Mesenchymal stem cell (in vitro differentiated cells and primary cell): ENCODE measurements at regions not wholly inside any gene's neighbourhood (a gene's known extent, or its start where the extent isn't known, plus 50 kb on each side); places are given as distances from the start of the nearest gene placed in this dataset.

ENCODE experiments used
- DNase-seq: peaks from one replicate; pipeline ENCODE4 v3.0.0-alpha.2; 2013
- H2AFZ ChIP-seq: one replicate; pipeline ENCODE4 v1.6.1; 2013; ENCODE audit warnings: low read depth, mild to moderate bottlenecking, control low read depth, inconsistent platforms, low read length, moderate library complexity
- H2AK5ac ChIP-seq: 2 replicates; pipeline ENCODE4 v1.6.1; 2013; ENCODE audit warnings: low read length, moderate library complexity, mild to moderate bottlenecking, inconsistent platforms; ENCODE audit not compliant: severe bottlenecking
- H2BK120ac ChIP-seq: one replicate; pipeline ENCODE4 v1.6.1; 2013; ENCODE audit warnings: low read depth, mild to moderate bottlenecking, inconsistent platforms, low read length, moderate library complexity
- H2BK12ac ChIP-seq, 2 experiments: one replicate each; pipeline ENCODE4 v1.6.1; 2013; ENCODE audit warnings: inconsistent platforms in 2 of 2, low read length in 2 of 2, mild to moderate bottlenecking in 2 of 2, moderate library complexity in 2 of 2, control low read depth in 1 of 2
- H2BK15ac ChIP-seq: one replicate; pipeline ENCODE4 v1.6.1; 2013; ENCODE audit warnings: mild to moderate bottlenecking, low read depth, inconsistent platforms; ENCODE audit not compliant: poor library complexity, severe bottlenecking
- H2BK5ac ChIP-seq: 2 replicates; pipeline ENCODE4 v1.6.1; 2013; ENCODE audit warnings: low read depth, mild to moderate bottlenecking, low read length, control low read depth, inconsistent platforms; ENCODE audit not compliant: poor library complexity, severe bottlenecking
- H3K14ac ChIP-seq, 2 experiments: one replicate each; pipeline ENCODE4 v1.6.1; 2013; ENCODE audit warnings: inconsistent platforms in 2 of 2, low read length in 2 of 2, control low read depth in 1 of 2, mild to moderate bottlenecking in 1 of 2, moderate library complexity in 1 of 2
- H3K18ac ChIP-seq, 2 experiments: one replicate each; pipeline ENCODE4 v1.6.1; 2013; ENCODE audit warnings: inconsistent platforms in 2 of 2, low read length in 2 of 2, control low read depth in 1 of 2, low read depth in 1 of 2, mild to moderate bottlenecking in 1 of 2
- H3K23ac ChIP-seq, 2 experiments: one replicate each; pipeline ENCODE4 v1.6.1; 2013; ENCODE audit warnings: inconsistent platforms in 2 of 2, low read length in 2 of 2, mild to moderate bottlenecking in 2 of 2, moderate library complexity in 2 of 2, control low read depth in 1 of 2
- H3K27ac ChIP-seq: 2 replicates; pipeline ENCODE4 v1.5.1; 2013; ENCODE audit warnings: mild to moderate bottlenecking, moderate library complexity, low read length, control low read depth, inconsistent platforms; ENCODE audit not compliant: poor library complexity, severe bottlenecking
- H3K27me3 ChIP-seq, 2 experiments: 2 replicates each; pipeline versions ENCODE4 v1.6.1 to v1.7.0; 2013; ENCODE audit warnings: low read length in 2 of 2, mild to moderate bottlenecking in 2 of 2, moderate library complexity in 2 of 2, control low read depth in 1 of 2, inconsistent platforms in 1 of 2; ENCODE audit not compliant: control insufficient read depth in 1 of 2, insufficient read depth in 1 of 2
- H3K36me3 ChIP-seq, 2 experiments: 2 replicates each; pipeline versions ENCODE4 v1.6.1 to v1.7.0; 2013; ENCODE audit warnings: low read length in 2 of 2, control low read depth in 1 of 2, inconsistent platforms in 1 of 2, low read depth in 1 of 2, mild to moderate bottlenecking in 1 of 2; ENCODE audit not compliant: insufficient read depth in 2 of 2, control insufficient read depth in 1 of 2
- H3K4ac ChIP-seq, 2 experiments: one replicate each; pipeline ENCODE4 v1.6.1; 2013; ENCODE audit warnings: inconsistent platforms in 2 of 2, low read length in 2 of 2, mild to moderate bottlenecking in 2 of 2, moderate library complexity in 2 of 2, control low read depth in 1 of 2, low read depth in 1 of 2
- H3K4me1 ChIP-seq: 2 replicates; pipeline ENCODE4 v1.6.1; 2013; ENCODE audit warnings: low read depth, low read length, control low read depth; ENCODE audit not compliant: control insufficient read depth, insufficient read depth
- H3K4me2 ChIP-seq: 2 replicates; pipeline ENCODE4 v1.6.1; 2013; ENCODE audit warnings: low read length, mild to moderate bottlenecking, inconsistent platforms; ENCODE audit not compliant: poor library complexity, severe bottlenecking
- H3K4me3 ChIP-seq, 2 experiments: 2 replicates each; pipeline versions ENCODE4 v1.5.1 to v1.7.0; 2013; ENCODE audit warnings: low read length in 2 of 2, mild to moderate bottlenecking in 2 of 2, control low read depth in 1 of 2, low read depth in 1 of 2; ENCODE audit not compliant: insufficient read depth in 1 of 2
- H3K79me1 ChIP-seq: replicated peaks from 2 replicates; pipeline ENCODE4 v1.6.1; 2013; ENCODE audit warnings: mild to moderate bottlenecking, control low read depth, low read length, inconsistent platforms; ENCODE audit not compliant: poor library complexity, severe bottlenecking
- H3K9ac ChIP-seq: 2 replicates; pipeline ENCODE4 v1.7.0; 2013; ENCODE audit warnings: mild to moderate bottlenecking, low read length, moderate library complexity
- H3K9me3 ChIP-seq: 2 replicates; pipeline ENCODE4 v1.7.0; 2013; ENCODE audit warnings: mild to moderate bottlenecking, low read length; ENCODE audit not compliant: control insufficient read depth
- H4K8ac ChIP-seq: one replicate; pipeline ENCODE4 v1.6.1; 2013; ENCODE audit warnings: inconsistent platforms, mild to moderate bottlenecking, low read length, moderate library complexity
- H4K91ac ChIP-seq: one replicate; pipeline ENCODE4 v1.6.1; 2013; ENCODE audit warnings: mild to moderate bottlenecking, low read length, inconsistent platforms
- WGBS: methylation state at CpG from one replicate; pipeline ENCODE4 v1.1.7; 2013; ENCODE audit warnings: mixed read lengths; 5-methylcytosine and 5-hydroxymethylcytosine counted together

DNA sequence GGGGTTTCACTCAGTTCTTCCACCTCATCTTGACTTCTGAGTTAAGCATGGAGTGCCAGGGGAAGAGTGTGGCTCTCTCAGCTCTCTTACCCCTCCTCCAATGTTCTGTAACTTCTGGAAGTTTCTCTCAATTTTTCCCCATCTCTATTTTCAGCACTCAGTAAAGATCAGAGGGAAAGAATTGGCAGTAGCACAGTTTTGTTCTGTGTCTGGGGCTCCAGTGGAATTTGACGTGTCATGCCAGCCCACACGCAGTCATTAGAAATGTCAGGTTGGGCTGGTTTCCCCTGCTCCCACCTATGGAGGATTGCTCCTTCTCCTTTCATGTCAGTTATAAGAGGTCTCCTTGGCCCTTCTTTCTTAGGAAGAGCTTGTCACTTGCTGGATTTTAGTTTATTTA lies 104.6 kb upstream of the COL3A1 start:
- Histone ChIP-seq H3K4ac (peak overlapping the region in 1 of 2 experiments; percentile 41), H2BK120ac (peak overlapping the region; percentile 94), H3K14ac (no peak overlapping the region), H3K9ac (peak overlapping the region; percentile 50), H3K27me3 (no peaks in the 10 kb centered on the region), H2BK12ac (peak overlapping the region; percentile 54 to 72), H3K79me1 (no peaks in the 10 kb centered on the region), H2BK5ac (no peak overlapping the region), H3K23ac (no peak overlapping the region), H3K27ac (no peak overlapping the region), H4K91ac (no peak overlapping the region), H3K4me2 (no peak overlapping the region), H3K18ac (peak overlapping the region; percentile 19 to 46), H3K36me3 (no peaks in the 10 kb centered on the region), H3K4me1 (peaks cover 1% of the 10 kb centered on the region), H2AFZ (peak overlapping the region; percentile 31), H4K8ac (peak overlapping the region; percentile 69), H2BK15ac (no peak overlapping the region), H3K4me3 (no peak overlapping the region), H3K9me3 (peaks cover 11% of the 10 kb centered on the region), H2AK5ac (no peak overlapping the region)
- peak; percentile 22 for DNase-seq
- 73% methylated on average over 2 of the region's 2 CpGs for WGBS

DNA sequence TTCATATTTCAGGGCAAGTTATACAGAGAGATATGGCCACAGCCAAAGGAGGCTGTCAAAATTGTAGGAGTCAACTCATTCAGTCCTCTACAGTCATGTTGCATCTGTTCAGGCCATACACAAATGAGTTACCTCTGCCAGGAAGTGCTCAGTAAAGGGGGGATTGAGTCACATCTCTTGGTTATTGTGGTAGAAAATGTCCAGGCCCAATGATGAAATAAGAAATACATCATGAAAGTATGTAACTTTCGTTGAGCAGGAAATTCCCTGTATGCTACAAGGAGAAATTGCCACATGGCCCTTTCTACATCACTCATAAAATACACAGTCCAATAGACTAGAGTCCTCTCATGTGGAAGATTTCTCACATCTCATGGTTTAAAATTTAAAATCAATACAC lies 103.9 kb upstream of the COL3A1 start:
- no peak overlapping the region for H3K27ac ChIP-seq
- no peak overlapping the region for H3K18ac ChIP-seq
- DNase-seq: peak; percentile 93
- peak overlapping the region; percentile 50 for H3K9ac ChIP-seq
- no peaks in the 10 kb centered on the region for H3K36me3 ChIP-seq
- H2BK15ac ChIP-seq: no peak overlapping the region
- no peak overlapping the region for H3K14ac ChIP-seq
- peaks cover 1% of the 10 kb centered on the region for H3K4me1 ChIP-seq
- H2BK12ac ChIP-seq: no peak overlapping the region
- no peak overlapping the region for H3K4me2 ChIP-seq
- no peak overlapping the region for H2BK120ac ChIP-seq
- no peak overlapping the region for H4K91ac ChIP-seq
- no peak overlapping the region for H4K8ac ChIP-seq
- H2AFZ ChIP-seq: no peak overlapping the region
- H3K9me3 ChIP-seq: peaks cover 11% of the 10 kb centered on the region
- H2AK5ac ChIP-seq: no peak overlapping the region
- H2BK5ac ChIP-seq: no peak overlapping the region
- no peaks in the 10 kb centered on the region for H3K79me1 ChIP-seq
- no peak overlapping the region for H3K23ac ChIP-seq
- H3K4me3 ChIP-seq: no peak overlapping the region
- no peak overlapping the region for H3K4ac ChIP-seq
- 0% methylated on average over 1 of the region's 1 CpG for WGBS
- H3K27me3 ChIP-seq: no peaks in the 10 kb centered on the region

GRCh38 chr2:188875104-188875503 lies 99.1 kb upstream of the COL3A1 start:
- Histone ChIP-seq H4K8ac (no peak overlapping the region), H3K14ac (no peak overlapping the region), H3K36me3 (no peaks in the 10 kb centered on the region), H3K4me1 (no peaks in the 10 kb centered on the region), H3K79me1 (no peaks in the 10 kb centered on the region), H3K4me2 (no peak overlapping the region), H3K9me3 (no peaks in the 10 kb centered on the region), H3K4ac (no peak overlapping the region), H3K4me3 (no peak overlapping the region), H2BK12ac (peak overlapping the region in 1 of 2 experiments; percentile 12), H2AFZ (no peak overlapping the region), H2AK5ac (no peak overlapping the region), H3K27ac (no peak overlapping the region), H3K9ac (no peak overlapping the region), H2BK120ac (no peak overlapping the region), H4K91ac (no peak overlapping the region), H3K18ac (no peak overlapping the region), H2BK15ac (no peak overlapping the region), H3K23ac (no peak overlapping the region), H2BK5ac (no peak overlapping the region), H3K27me3 (no peaks in the 10 kb centered on the region)
- DNase-seq: no peak
- 97% methylated on average over 6 of the region's 6 CpGs for WGBS

DNA sequence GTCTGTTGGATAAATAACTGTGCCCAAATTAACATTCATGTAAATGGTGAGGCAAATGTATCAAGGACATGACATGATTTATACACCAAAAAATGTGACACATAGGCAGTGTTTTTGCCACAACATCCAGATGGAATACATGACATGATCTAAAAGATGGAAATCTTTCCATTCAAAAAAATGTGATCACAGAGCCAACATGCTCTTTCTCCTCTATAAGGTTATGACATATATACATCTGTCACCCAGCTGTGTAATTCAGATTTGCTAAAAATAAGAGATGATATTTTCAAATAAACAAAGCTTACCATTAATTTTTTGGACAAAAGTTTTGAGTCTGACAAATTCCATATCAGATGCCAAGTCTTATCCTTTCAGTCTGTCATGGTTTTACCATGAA lies 95.5 kb upstream of the COL3A1 start:
- Histone ChIP-seq H3K4ac (no peak overlapping the region), H3K23ac (no peak overlapping the region), H3K36me3 (no peaks in the 10 kb centered on the region), H3K4me3 (no peak overlapping the region), H2BK120ac (no peak overlapping the region), H2AFZ (no peak overlapping the region), H3K14ac (no peak overlapping the region), H3K9ac (no peak overlapping the region), H3K4me1 (no peaks in the 10 kb centered on the region), H3K18ac (no peak overlapping the region), H2BK12ac (no peak overlapping the region), H3K9me3 (no peaks in the 10 kb centered on the region), H3K27ac (no peak overlapping the region), H3K4me2 (no peak overlapping the region), H2BK15ac (no peak overlapping the region), H3K27me3 (no peaks in the 10 kb centered on the region), H2AK5ac (no peak overlapping the region), H4K8ac (no peak overlapping the region), H4K91ac (no peak overlapping the region), H3K79me1 (no peaks in the 10 kb centered on the region), H2BK5ac (no peak overlapping the region)
- DNase-seq: no peak
